NCI-H146 (cell line): ENCODE measurements at regions not wholly inside any gene's neighbourhood (a gene's known extent, or its start where the extent isn't known, plus 50 kb on each side); places are given as distances from the start of the nearest gene placed in this dataset.

ENCODE experiments used
- DNase-seq: peaks from one replicate; lab custom pipeline; 2025; lab: John Stamatoyannopoulos, UW

DNA sequence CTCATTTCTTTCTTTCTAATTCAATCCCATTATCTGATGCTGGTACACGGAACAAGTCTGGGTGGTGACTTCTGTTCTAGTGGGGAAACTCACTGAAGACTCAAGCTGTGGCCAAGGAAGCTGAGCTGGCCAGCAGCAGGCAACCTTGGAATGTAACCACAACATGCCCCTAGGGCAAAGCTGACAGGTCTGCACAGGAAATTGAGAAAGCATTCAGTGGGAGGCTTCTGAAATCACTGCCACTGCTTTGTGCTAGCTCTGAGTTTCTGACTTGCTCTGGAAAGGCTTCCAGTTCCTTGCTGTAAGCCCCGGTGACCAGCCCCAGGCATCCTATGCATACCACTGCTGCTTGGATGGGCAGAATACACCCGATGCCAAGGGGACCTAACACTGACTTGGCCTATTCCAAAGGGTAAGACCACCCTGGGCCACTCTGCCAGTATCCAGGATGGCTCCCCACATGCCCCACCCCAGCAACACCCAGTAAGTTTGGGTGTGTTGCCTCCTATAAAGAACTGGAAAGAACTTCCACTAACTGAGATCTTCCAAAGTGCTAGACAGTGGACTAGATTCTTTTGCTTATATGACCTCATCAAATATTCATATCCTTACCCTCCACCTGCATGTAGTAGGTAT, 84.5 kb upstream of the CDKN3 start:
- DNase-seq, result no peak

DNA sequence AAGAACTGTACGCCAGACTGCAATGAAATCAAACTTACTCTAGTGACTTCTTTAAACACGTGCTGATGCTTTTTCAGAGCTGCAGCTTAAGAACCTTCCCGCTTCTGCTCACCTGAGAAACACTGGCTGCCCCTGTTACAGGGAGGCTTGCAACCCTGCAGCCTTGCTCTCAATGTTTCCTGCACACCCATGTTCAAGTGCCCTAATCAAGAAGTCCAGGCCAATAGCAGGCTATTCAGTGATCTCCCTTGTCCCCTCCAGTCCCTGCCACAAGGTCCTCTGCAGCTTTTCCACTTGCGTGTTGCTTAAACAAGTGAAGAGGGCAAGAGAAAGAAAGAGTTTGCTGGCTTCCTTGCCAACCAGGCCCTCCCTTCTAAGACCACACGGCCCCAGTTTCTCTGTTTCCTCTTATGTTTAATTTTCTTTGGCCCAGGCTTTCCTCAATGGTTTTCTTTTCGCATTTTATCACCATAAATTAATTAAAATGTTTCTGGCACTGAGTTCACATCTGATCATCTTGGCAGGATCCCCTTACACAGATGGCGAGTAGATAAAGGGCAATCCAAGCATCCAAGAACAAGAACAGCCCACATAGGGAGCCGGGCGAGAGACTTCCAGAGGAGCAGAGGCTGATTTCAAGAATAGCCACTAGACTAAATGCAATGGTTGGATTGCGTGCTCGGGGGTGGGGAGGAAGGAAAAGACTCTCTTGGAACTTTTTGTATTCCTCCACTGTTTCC, 82.3 kb upstream of the CDKN3 start:
- DNase-seq, result no peak

DNA sequence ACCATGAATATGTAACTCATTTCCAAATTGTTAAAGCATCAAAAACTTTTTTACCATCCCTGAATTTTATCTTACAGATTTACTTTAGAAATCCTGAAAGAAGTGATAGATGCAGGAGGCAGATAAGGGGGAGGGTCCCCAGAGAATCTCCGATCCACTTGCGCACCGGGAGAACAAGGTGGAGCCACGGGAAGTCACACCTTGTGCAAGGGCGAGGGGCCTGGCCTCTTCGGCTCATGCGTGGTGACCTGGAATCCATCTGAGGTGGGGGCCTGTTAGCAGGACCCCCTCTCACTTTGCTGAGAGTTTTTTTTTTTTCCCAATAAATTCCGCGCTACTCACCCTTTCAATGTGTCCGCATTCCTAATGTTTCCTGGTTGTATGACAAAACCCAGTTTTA, 80.2 kb upstream of the CDKN3 start:
- DNase-seq, result no peak

DNA sequence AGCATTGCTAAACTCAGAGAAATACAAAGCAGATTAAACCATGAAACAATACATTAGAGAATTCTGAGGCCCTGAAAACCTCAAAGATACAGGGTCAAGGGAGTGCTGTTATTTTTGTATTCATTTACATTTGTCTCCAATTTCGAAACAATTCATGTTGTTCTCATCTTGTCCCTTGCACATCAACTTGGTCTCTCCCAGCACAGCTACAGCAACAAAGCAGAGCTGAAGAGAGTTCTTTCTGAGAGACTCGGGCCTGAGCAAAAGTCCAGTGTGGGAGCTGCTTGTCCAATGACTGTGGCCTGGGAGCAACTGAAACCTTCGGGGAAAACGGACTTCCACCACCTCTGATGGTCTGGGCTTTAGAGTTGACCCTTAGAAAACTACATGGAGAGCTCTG, 79.4 kb upstream of the CDKN3 start:
- no peak for DNase-seq

DNA sequence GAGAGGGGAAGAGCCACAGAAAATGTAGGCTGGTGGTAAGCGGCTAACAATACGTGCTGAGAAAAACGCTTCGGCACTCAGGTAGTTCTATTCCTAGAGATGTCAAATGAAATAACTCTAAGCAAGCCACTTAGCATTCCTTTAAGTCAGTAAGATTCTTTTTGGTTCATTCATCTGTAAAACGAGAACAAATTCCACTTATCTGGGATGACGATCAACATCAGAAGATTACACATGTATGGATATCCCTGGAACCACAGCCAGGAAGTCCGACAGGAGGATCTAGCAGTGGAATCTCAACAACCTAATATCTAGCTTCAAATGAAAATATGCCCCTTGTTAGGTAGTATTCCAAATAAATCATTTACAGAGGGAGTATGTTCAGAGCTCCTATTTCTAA, 74.6 kb upstream of the CDKN3 start:
- no peak for DNase-seq

DNA sequence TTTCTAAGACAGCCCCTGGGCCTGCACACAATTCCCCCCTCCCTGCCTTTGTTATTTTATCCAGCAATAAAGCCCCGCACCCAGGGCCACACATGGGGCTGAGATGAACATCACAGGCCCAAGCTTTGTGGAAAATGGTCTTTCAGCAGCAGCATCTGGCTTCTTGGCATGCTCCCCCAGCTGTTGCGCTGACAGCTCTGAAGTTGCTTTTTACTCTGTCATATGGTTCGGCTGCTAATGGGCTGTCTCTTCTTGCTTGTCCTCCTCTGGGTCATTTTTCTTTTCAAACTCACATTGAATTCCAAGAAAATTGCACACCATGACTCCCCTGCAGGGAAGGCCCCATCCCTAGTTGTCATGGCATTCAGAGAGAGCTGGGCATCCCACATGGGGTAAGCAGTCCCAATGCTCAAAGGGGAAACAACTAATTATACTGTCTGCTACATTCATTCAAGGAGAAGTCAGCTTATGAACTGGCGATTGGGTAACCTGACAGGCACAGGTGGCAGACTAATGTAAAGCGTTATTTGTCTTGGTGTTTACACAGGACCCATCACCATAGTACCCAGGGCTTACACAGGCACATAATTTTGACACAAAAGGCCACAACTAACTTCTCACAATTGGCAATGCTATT, 74.0 kb upstream of the CDKN3 start:
- peak; percentile 49 for DNase-seq

DNA sequence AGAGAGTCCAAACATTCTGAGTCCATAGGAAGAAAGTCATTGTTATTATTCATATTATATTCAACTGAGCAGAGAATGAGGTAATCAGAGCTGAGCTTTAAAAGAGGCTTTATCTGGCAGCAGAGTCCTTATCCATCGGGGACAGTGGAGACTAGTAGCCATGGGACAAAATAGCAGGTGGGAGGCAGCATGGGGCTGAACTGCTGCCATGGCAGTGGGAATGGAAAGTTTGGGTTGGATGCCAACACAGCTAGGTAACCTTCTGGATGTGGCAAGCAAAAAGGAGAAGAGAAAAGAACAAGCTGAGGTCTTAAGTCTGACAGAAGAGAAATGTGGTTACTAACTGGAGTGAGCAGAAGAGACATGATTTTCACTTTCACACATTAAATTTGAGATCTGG, 71.0 kb upstream of the CDKN3 start:
- no peak for DNase-seq

DNA sequence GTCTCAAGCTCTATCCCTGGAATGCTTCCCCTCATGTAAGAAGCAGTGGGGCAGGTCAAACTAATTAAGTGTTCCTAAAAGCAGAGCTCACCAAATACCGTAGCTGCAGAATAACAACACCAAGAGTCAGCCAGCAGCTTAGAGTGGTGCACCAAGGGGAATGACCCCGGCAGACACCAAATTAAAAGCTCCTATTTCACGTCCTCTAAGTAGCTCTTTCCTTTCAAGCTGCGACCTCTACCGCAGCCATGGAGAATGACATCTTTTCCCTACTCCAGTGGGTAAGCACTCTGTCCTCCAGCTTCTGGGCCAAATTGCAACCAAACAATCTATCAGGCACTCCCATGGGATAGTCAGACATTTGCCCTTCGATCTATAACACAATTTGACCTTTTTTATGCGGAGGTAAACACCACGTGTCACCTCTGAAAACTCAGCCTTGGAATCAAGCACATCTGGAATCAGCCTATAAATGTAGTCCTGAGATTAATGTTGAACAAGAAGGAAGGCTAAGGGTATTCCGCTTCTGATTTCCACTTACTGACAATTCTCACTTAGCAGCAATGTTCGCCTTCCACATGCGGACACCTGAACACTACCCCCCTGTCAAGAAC, 67.6 kb upstream of the CDKN3 start:
- DNase-seq, result peak; percentile 47

DNA sequence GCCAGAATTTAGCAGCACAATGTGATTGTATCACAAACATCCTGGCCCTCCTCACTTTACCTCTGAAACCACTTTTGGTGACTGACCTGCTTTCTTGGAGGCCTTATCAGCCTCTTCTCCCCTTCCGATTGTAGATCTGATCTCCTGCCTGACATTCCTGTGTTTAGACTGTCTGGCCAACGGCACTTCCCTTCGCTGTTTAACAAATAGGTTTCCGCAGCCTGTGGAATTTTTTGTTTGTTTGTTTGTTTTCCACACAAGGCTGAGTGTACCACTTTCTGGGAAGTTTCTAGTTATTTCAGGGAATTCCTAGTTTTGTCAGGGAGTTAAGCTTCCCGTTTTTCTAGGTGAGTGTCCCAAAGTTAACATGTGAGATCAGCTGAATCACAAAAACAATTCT, 65.9 kb upstream of the CDKN3 start:
- DNase-seq, result no peak

DNA sequence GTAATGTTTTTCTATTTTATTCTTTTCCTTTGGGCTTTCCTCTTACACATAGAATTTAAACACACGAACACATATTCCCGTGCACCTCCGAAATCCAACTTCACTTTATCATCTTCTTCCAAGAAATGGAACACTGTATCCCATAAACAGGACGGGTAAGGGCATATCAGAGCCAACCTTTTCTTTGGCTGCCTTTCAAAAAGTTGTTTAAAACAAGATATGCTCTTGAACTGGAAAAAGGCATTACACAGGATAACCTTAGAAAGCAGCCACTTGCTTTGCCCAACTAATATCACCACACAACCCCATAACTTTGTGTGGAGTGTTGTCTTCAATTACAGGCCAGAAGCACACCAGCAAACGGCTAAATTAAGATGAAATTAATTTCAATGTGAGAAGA, 65.3 kb upstream of the CDKN3 start:
- DNase-seq, result no peak

DNA sequence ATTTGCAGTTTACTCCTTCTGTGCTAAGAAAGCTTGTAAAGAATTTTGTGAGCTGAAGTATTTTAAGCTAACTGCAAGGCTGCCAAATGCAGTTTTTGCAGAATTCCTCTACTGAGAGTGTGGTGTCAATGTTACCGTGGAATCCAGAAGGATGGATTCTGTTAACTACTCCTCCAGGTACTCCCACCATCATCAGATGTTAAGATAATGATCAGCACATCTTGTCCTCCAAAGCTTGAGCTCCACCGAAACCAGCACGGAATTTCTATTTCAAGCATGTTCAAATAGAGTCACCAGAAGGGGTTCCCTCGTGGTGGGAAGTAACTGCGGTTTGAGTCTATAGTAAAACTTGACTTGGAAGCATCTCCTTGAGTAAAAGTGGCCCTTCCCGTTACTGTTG, 64.3 kb upstream of the CDKN3 start:
- DNase-seq, result no peak

DNA sequence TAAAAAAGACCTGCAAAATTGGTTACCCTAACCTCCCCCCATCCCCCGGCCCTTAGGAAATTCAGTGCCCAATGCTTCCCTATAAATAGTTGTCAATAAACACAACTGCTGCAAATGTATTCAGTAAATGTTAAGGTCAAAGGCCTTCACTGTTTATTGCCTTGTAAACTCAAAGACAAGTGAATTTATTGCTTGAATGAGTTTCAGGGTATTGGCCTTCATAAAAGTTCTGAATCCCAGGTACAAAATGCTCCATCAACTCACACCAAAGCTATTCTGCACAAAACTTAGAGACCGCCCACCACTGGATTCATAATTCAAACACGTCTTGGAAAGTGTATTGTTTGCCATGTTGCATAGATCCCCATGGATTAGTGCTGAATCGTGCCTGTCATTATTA, 63.3 kb upstream of the CDKN3 start:
- no peak for DNase-seq

DNA sequence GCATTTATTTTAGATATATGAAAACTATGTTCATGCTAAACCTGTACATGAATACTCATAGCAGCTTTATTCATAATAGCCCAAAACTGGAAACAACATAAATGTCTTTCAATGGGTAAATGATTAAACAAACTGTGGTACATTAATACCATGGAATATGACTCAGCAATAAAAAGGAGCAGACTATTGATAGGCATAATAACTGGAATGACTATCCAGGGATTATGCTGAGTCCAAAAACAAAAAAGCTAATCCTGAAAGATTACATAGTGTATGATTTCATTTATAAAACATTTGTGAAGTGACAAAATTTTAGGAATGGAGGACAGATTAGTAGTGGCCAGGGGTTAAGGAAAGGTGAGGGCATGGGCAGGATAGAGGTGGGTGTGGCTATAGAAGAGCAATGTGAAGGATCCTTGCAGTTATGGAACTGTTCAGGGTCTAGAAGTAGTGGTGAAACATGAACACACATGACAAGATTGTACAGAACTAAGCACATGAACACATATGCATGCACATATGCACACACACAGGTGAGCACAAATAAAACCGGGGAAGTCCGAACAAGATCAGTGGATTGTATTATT, 61.1 kb upstream of the CDKN3 start:
- DNase-seq, result no peak

DNA sequence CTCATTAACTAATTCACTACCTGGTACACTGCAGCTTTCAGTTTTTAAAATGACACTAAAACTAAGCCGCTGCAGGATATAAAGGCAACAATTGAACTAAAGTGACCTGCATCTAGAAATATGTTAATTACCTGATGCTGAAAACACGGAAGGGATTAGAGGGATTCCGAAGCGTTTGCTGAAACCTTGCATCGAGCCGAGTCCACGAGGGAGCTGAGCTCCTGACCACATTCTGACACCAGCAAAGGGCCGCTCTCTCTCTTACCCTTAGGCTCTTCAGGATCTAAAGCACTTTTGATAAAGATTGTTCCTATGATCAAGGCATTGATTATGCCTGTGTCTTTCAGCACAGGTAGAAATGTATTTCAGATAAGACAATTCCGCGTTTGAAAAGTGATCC, 59.5 kb upstream of the CDKN3 start:
- DNase-seq, result no peak

DNA sequence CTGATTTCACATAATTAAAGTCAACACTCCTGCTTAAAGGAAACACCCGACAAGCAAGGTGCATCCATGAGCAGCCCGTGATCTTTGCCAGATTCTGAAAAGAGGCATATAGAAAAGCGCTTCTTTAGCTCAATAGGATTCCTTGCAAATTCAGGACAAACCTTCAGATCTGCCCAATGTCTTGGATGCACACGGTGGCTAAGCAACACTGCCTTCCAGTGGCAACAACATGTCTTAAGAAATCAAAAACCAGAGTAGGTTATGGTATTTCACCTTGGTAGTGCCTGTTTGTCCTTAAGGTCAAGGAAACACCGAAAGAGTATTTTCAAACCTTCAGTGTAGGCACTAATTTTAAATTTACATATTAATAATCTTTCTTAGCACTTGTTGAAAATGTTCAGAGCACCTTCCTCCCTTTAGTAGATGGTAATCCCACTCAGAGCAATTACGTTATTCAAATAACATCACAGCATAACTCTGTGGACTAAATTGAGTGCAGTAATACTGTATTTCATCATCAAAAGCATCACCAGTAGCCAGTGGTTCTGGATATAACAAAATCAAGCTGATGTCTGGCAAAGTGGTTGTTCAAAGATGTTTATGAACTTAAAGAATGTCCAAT, 58.0 kb upstream of the CDKN3 start:
- DNase-seq, result no peak

DNA sequence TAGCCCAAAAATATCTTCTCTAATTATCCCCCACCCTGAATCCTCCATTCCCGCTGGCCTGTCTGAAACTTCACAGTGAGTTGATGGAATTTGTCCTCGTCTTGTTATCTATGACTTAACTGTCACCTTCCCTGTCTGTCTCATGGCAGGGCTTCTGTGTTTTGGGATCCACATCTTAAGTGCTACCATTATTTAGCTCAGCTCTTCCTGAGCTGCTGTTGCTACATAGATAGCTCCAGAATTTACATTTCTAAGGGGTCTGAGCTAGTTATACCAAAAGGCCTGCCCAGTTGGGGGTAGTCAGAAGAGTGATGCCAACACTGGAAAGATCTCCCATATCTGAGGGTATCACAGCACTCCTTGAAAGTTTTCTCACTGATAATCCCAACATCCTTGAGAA, 57.0 kb upstream of the CDKN3 start:
- no peak for DNase-seq

DNA sequence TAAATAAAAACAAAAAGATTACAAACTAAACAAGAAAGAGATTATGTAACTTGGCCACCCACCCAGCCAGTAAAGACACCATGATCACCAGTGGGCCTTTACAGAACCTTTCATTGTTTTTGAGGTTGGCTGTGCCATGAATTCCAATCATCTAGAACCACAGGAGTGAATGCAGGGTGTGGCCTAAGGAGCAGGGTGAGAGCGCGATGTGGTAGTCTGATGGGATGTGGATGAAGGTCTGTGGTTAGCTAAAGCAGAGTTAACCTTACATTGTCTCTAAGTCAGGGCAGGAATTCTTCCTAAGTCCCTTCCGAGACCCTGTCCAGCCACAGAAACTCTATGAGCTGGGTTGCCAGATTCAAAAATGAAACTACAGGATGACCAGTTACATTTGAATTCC, 54.0 kb upstream of the CDKN3 start:
- no peak for DNase-seq

DNA sequence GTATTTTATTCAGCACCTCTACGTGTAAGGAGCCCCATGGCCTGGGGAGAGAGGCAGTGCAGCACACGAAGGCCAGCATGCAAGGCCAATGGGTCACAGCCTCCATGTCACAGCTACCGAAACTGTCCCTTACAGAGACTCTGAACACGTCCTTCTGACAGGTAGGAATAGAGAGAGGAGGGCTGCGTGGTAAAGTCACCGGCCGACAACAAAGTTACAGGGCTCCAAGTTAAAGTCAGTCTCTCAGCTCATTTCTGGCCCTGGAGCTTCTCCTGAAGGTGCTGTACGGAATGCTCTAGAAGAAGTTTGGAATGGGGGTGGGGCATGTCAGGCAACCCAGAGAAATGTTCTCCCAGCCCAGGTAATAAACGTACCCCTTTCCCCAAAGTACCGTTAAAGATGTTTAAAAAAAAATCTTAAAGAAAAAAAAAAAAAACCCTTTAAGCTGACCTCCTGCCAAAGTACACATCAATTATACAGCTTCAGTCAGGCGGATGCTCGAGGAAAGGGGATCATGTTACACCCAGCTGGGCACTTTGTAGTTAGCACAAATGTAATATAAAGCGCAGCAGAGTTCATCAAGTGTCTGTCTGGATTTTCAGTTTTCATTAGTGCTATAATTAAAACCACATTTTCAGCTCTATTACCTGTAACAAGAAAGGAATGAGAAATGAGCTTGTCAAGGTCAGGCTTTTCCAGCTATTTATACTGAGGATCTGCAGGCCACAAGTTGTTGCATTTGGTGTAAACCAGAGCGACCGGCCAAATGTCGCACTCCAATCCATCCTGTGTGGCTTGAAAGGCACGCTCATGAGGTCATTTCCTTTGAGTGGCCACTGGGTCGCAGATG, 53.3 kb upstream of the CDKN3 start:
- peak; percentile 82 for DNase-seq

DNA sequence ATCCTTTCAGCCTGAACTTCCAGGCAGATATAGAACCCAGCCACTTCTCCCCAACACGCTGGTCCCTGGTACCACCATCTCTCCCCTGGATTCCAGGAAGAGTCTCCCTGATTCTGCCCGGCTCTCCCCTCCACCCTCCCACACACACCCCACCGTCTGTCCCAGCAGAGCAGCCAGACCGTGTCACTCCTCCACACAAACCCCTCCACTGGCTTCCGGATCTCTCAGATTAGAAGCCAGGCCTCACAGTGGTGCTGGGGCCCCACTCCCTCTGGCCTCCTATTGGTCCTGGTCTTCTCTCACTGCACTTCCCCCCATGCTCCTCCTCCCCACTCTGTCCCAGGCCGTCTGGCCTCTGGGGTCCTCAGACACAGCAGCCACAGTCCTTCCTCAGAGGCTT, 52.4 kb upstream of the CDKN3 start:
- no peak for DNase-seq

DNA sequence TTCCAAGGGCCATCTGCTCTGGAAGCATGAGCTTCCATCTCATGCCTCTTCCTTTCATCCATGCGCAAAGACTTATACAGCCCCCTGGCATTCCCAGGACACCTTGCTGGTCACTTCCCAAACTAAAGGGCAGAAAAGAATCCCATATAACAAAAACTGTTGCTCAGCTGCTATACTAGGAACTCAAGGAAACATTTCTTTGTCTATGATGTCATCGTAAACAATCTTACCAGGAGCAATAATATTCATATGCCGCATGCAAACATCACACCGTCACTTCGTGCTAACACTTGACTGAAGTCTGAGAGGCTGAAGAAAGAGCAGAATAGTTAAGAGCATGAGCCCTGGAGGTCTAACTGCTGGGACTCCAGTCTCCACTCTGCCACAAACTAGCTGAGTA, 50.5 kb upstream of the CDKN3 start:
- DNase-seq, result no peak
